M059J (cell line): ENCODE measurements at regions not wholly inside any gene's neighbourhood (a gene's known extent, or its start where the extent isn't known, plus 50 kb on each side); places are given as distances from the start of the nearest gene placed in this dataset.
"Not testable (repeated sequence)": the region's sequence is repeated elsewhere in the genome, so short reads cannot be mapped to it uniquely, and the experiment has no call there.

ENCODE experiments used
- DNase-seq: peaks from one replicate; pipeline ENCODE4 v3.0.0-alpha.2; 2012; ENCODE audit warnings: low read depth

GRCh38 chr7:138370956-138371355 is 89.1 kb upstream of the TRIM24 start:
- DNase-seq: no peak

GRCh38 chr7:138374119-138374693 is 85.9 kb upstream of the TRIM24 start:
- no peak for DNase-seq

GRCh38 chr7:138377306-138377705 is 82.8 kb upstream of the TRIM24 start:
- no peak for DNase-seq

- no peak for DNase-seq
Observed at GRCh38 chr7:138378741-138379559, 81.1 kb upstream of the TRIM24 start.

GRCh38 chr7:138382862-138383565 is 77.0 kb upstream of the TRIM24 start:
- no peak for DNase-seq

GRCh38 chr7:138386821-138387220 is 73.2 kb upstream of the TRIM24 start:
- DNase-seq: no peak

- peak; percentile 66 for DNase-seq
Observed at GRCh38 chr7:138387755-138388475, 72.1 kb upstream of the TRIM24 start.

GRCh38 chr7:138388673-138389491 is 71.2 kb upstream of the TRIM24 start:
- peak; percentile 81 for DNase-seq

- DNase-seq: no peak
Observed at GRCh38 chr7:138395763-138396162, 64.3 kb upstream of the TRIM24 start.

GRCh38 chr7:138396251-138397070 is 63.6 kb upstream of the TRIM24 start:
- no peak for DNase-seq

GRCh38 chr7:138397071-138397433 is 63.0 kb upstream of the TRIM24 start:
- DNase-seq: not testable (repeated sequence)

- DNase-seq: no peak
Observed at GRCh38 chr7:138398857-138399256, 61.2 kb upstream of the TRIM24 start.

GRCh38 chr7:138400400-138400886 is 59.6 kb upstream of the TRIM24 start:
- no peak for DNase-seq

GRCh38 chr7:138402749-138403148 is 57.3 kb upstream of the TRIM24 start:
- no peak for DNase-seq

GRCh38 chr7:138405496-138405895 is 54.6 kb upstream of the TRIM24 start:
- no peak for DNase-seq

- no peak for DNase-seq
Observed at GRCh38 chr7:138407792-138408191, 52.3 kb upstream of the TRIM24 start.
